Omental fat pad (tissue), 3 donors: ENCODE measurements at regions not wholly inside any gene's neighbourhood (a gene's known extent, or its start where the extent isn't known, plus 50 kb on each side); places are given as distances from the start of the nearest gene placed in this dataset.

Experiments used
- ATAC-seq: fragments of 150-250 bp; one replicate; pipeline ENCODE4 v1.9.1; 2016; ENCODE audit warnings: mild to moderate bottlenecking, moderate library complexity; ENCODE audit not compliant: low FRiP score
- DNase-seq: peaks from one replicate; pipeline ENCODE4 v3.0.0-alpha.2; 2019; ENCODE audit warnings: low spot score
- CTCF ChIP-seq, 3 donors: fragments of 450-650 bp; IDR thresholded peaks; one replicate each; pipeline ENCODE4 v1.5.1; 2016 to 2017; ENCODE audit warnings: antibody characterized with exemption in 3 of 3, mild to moderate bottlenecking in 3 of 3, moderate library complexity in 2 of 3

- ATAC-seq: no peak
- no peak for DNase-seq
- TF ChIP-seq CTCF (IDR thresholded peaks at IDR 0.05): no peak
Measured at GRCh38 chr6:27584326-27584725, 111.4 kb upstream of the ZNF184 start.

- no peak for TF ChIP-seq CTCF (IDR thresholded peaks at IDR 0.05)
- DNase-seq (no peak), ATAC-seq (no peak)
Measured at GRCh38 chr6:27582928-27583725, 110.2 kb upstream of the ZNF184 start.

GRCh38 chr6:27579973-27580372 is 107.1 kb upstream of the ZNF184 start:
- DNase-seq: no peak
- no peak for TF ChIP-seq CTCF (IDR thresholded peaks at IDR 0.05)
- no peak for ATAC-seq

- no peak for ATAC-seq
- TF ChIP-seq CTCF (IDR thresholded peaks at IDR 0.05): no peak
- DNase-seq: no peak
Measured at GRCh38 chr6:27577922-27578321, 105.0 kb upstream of the ZNF184 start.

- DNase-seq (no peak), ATAC-seq (no peak)
- TF ChIP-seq CTCF (IDR thresholded peaks at IDR 0.05): no peak
Measured at GRCh38 chr6:27575594-27576361, 102.9 kb upstream of the ZNF184 start.

- DNase-seq: no peak
- no peak for TF ChIP-seq CTCF (IDR thresholded peaks at IDR 0.05)
- no peak for ATAC-seq
Measured at GRCh38 chr6:27568226-27568897, 95.5 kb upstream of the ZNF184 start.
